GM13976 (cell line): ENCODE measurements at regions not wholly inside any gene's neighbourhood (a gene's known extent, or its start where the extent isn't known, plus 50 kb on each side); places are given as distances from the start of the nearest gene placed in this dataset.

Experiments used
- DNase-seq: peaks from one replicate; pipeline ENCODE4 v3.0.0; 2012; ENCODE audit warnings: low spot score
- in situ Hi-C: fragments of 300-500 bp; cut with MboI; formaldehyde crosslinking; loops from one replicate; pipeline ENCODE4 v1.12.0; 2022; ENCODE audit warnings: low sequenced_read_pairs, mixed read lengths, inconsistent platforms; ENCODE audit not compliant: unreplicated experiment
- TF ChIP-seq, protein P1 (sequence below): IDR thresholded peaks from 2 replicates; pipeline ENCODE4 v1.5.1; 2012; ENCODE audit warnings: borderline replicate concordance, mild to moderate bottlenecking; ENCODE audit not compliant: insufficient read depth; ENCODE audit errors: extremely low read depth, missing control alignments, control extremely low read depth

DNA sequence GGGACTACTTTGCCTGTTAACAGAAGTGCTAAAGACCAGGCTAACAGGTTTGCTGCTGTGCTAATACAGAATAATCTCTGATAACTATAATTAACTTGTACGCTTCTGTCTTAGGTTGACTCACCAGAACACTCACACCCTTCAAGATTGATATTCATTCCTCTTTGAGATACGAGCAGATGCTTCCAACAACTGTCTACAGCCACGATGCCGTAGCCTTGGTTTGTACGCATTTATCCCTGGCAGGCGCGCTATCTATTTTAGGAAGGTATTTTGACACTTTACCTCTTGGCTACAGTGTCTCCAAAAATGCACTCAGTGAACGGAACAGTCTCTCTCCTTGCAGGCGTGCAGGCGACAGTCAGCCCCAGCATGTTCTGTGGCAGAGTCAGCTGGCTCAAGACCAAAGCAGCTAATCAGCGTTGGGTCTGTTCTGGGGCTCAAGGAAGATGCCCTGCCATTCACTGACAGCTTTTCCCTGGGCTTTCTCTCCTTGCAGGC, 146.4 kb upstream of the PRICKLE1 start:
- in situ Hi-C loops = no loop called here
- DNase-seq = no peak
- TF ChIP-seq, protein P1, sequence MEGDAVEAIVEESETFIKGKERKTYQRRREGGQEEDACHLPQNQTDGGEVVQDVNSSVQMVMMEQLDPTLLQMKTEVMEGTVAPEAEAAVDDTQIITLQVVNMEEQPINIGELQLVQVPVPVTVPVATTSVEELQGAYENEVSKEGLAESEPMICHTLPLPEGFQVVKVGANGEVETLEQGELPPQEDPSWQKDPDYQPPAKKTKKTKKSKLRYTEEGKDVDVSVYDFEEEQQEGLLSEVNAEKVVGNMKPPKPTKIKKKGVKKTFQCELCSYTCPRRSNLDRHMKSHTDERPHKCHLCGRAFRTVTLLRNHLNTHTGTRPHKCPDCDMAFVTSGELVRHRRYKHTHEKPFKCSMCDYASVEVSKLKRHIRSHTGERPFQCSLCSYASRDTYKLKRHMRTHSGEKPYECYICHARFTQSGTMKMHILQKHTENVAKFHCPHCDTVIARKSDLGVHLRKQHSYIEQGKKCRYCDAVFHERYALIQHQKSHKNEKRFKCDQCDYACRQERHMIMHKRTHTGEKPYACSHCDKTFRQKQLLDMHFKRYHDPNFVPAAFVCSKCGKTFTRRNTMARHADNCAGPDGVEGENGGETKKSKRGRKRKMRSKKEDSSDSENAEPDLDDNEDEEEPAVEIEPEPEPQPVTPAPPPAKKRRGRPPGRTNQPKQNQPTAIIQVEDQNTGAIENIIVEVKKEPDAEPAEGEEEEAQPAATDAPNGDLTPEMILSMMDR = no peak

DNA sequence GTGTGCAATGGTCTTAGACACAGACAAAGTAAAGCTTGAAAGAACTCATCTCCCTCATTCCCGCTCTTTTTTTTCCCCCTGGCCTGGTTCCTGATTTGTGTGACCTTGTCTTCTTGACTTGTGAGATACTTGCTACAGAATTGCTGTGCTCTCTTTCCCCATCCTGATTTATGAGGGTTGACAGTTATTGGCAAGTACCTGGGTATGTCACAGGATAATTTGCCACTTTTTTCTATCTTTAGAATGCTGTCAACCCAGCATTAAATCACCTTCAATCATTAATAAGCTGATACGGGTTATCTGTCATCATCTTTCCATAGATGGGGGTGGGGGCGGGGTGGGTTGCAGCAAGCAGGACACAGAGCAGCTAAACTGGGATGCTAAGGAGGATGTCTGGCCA, 144.4 kb upstream of the PRICKLE1 start:
- in situ Hi-C loops = no loop called here
- TF ChIP-seq, protein P1 = no peak
- no peak for DNase-seq

DNA sequence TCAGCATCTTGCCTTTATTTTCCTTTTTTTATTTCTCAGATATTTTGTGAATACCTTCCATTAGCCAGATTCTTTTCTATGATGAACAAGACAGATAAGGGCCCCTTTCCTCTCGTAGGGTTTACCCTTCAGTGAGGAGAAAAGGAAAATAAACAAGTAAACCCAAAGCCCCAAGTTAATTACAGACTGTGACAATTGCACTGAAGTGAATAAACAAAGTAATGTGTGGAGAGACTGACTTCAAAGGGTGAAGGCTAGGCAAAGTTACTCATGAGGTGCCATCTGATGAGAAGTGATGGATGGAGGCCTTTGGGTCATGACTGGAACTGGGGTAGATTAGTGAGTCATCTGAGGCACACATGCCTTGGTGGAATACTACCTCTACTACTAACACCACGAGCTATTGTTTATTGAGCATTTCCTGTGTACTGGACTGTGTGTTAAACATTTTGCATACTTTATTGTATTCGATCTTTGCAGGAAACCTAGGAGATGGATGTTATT, 143.4 kb upstream of the PRICKLE1 start:
- DNase-seq = no peak
- TF ChIP-seq, protein P1 = no peak
- in situ Hi-C loops = no loop called here

DNA sequence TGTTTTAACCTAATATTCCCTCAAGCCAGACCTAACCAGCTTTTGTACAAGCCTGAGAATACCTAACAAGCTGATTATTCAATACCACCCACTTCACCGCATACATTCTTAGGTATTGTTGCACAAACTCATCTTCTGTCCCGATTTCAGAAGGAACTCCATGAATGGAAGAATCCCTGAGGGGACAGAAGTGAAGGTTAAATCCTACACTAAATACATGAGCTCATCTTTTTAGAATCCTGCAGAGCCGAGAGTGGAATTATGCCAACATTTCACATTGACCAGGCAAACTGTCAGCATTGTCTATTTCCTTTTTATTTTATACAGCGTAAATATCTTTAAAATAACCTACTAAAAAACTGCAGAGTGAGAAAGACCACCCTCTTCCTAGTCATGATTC, 140.7 kb upstream of the PRICKLE1 start:
- TF ChIP-seq, protein P1 = no peak
- in situ Hi-C loops = no loop called here
- no peak for DNase-seq

DNA sequence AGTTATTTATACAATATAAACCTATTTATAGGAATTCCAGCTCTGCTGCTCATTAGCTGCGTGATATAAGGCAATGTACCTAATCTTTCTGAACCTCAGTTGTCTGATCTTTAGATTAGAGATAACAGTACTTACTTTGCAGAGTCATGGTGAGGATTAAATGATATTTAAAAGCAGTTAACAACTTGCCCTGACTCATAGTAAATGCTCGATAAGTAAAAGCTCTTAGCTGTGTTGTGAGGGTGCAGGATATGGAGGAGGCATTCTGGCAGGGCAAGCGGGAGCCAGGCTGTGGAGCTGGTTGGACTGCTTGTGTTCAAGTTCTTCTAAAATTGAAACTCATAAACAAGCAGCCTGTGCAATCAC, 140.0 kb upstream of the PRICKLE1 start:
- TF ChIP-seq, protein P1 = no peak
- DNase-seq = no peak
- in situ Hi-C loops = no loop called here

DNA sequence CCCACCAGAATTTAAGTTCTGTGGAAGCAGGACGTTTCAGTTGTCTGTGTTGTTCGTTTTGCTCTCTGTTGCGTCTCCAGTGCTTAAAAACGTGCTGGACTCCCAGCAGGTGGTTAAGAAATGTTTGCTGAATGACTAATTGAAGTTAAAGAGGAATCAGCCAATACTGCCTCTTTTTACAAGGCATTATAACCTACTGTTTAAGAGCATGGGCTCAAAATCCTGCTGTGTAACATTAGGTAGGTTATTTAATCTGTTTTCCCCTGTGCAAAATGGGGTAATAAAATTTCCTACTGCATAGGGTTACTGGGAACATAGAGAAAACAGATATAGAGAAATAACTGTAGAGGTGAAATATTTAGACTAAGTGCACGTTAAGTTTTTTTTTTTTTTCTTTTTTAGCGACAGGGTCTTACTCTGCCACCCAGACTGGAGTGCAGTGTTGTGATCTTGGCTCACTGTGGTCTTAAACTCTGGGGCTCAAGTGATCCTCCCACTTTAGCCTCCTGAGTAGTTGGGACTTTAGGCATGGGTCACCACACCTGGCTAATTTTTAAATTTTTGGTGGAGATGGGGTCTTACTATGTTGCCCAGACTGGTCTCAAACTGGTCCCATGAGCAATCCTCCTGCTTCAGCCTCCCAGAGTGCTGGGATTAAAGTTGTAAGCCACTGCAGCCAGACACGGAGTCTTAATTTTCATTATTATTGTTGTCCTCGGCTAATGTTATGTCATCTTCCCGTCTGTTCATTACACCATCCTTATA, 139.4 kb upstream of the PRICKLE1 start:
- TF ChIP-seq, protein P1 = no peak
- no peak for DNase-seq
- in situ Hi-C loops = no loop called here
